Choroid plexus epithelial cell (primary cell): ENCODE measurements at regions not wholly inside any gene's neighbourhood (a gene's known extent, or its start where the extent isn't known, plus 50 kb on each side); places are given as distances from the start of the nearest gene placed in this dataset.

Experiments used
- DNase-seq: peaks from one replicate; pipeline ENCODE4 v3.0.0-alpha.2; 2010; ENCODE audit warnings: low read depth
- H3K4me3 ChIP-seq: 2 replicates; pipeline ENCODE4 v1.5.1; 2011; ENCODE audit warnings: low read depth, mild to moderate bottlenecking, control low read depth, low read length, moderate library complexity
- CTCF ChIP-seq: conservative IDR thresholded peaks from 2 replicates; pipeline ENCODE4 v1.5.1; 2011; ENCODE audit warnings: low read depth, mild to moderate bottlenecking, control low read depth, inconsistent platforms, low read length, moderate library complexity

GRCh38 chr7:85710960-85711359, 524.1 kb upstream of the SEMA3D start:
- TF ChIP-seq CTCF = no peak
- DNase-seq = no peak
- H3K4me3 ChIP-seq = no peak overlapping the region

GRCh38 chr7:85708221-85708620, 521.4 kb upstream of the SEMA3D start:
- DNase-seq = no peak
- no peak for TF ChIP-seq CTCF
- H3K4me3 ChIP-seq = no peak overlapping the region

- H3K4me3 ChIP-seq = no peak overlapping the region
- no peak for TF ChIP-seq CTCF
- no peak for DNase-seq
Observed at GRCh38 chr7:85705076-85705475, 518.2 kb upstream of the SEMA3D start.

GRCh38 chr7:85703251-85704010, 516.6 kb upstream of the SEMA3D start:
- DNase-seq = no peak
- TF ChIP-seq CTCF = no peak
- no peak overlapping the region for H3K4me3 ChIP-seq

GRCh38 chr7:85702348-85702747, 515.5 kb upstream of the SEMA3D start:
- TF ChIP-seq CTCF = no peak
- no peak for DNase-seq
- no peak overlapping the region for H3K4me3 ChIP-seq

GRCh38 chr7:85699482-85699881, 512.6 kb upstream of the SEMA3D start:
- no peak for TF ChIP-seq CTCF
- no peak for DNase-seq
- no peak overlapping the region for H3K4me3 ChIP-seq

GRCh38 chr7:85695533-85695932, 508.7 kb upstream of the SEMA3D start:
- TF ChIP-seq CTCF = no peak

More at GRCh38 chr7:85695533-85695932, 508.7 kb upstream of the SEMA3D start:
- no peak overlapping the region for H3K4me3 ChIP-seq
- peak; percentile 45 for DNase-seq
